ENCODE measurements at regions not wholly inside any gene's neighbourhood (a gene's known extent, or its start where the extent isn't known, plus 50 kb on each side); places are given as distances from the start of the nearest gene placed in this dataset.

GRCh38 chr4:60579335-60579734 lies 620.8 kb upstream of the ADGRL3 start:
- Histone ChIP-seq H3K9me3 (no peaks in the 10 kb centered on the region), H3K27ac (no peak overlapping the region), H3K36me3 (no peaks in the 10 kb centered on the region), H3K4me1 (no peaks in the 10 kb centered on the region), H3K4me3 (no peak overlapping the region), H3K27me3 (no peaks in the 10 kb centered on the region)
- intact Hi-C loops (cut with DNase I) = no loop called here
- no peak for DNase-seq
- WGBS, 2 donors = 29 to 63% methylated on average over 2 of the region's 2 CpGs
- TF ChIP-seq EP300 (IDR thresholded peaks at IDR 0.05) = no peak
- no peak for TF ChIP-seq POLR2AphosphoS5 (IDR thresholded peaks at IDR 0.05)
- no peak for TF ChIP-seq POLR2A (IDR thresholded peaks at IDR 0.05)
- TF ChIP-seq CTCF (IDR thresholded peaks at IDR 0.05) = no peak

- no peak for DNase-seq
- 24 to 51% methylated on average over 1 of the region's 1 CpG for WGBS, 2 donors
- H3K36me3 ChIP-seq = no peaks in the 10 kb centered on the region
- no peak overlapping the region for H3K4me3 ChIP-seq
- H3K27ac ChIP-seq = no peak overlapping the region
- TF ChIP-seq CTCF (IDR thresholded peaks at IDR 0.05) = no peak
- no peak for TF ChIP-seq EP300 (IDR thresholded peaks at IDR 0.05)
- intact Hi-C loops (cut with DNase I) = no loop called here
- no peaks in the 10 kb centered on the region for H3K27me3 ChIP-seq
- no peaks in the 10 kb centered on the region for H3K4me1 ChIP-seq
- H3K9me3 ChIP-seq = no peaks in the 10 kb centered on the region
These were observed 618.1 kb upstream of the ADGRL3 start for GRCh38 chr4:60581919-60582536.

GRCh38 chr4:60588556-60588955 lies 611.6 kb upstream of the ADGRL3 start:
- no peaks in the 10 kb centered on the region for H3K4me1 ChIP-seq
- no peaks in the 10 kb centered on the region for H3K27me3 ChIP-seq
- no peaks in the 10 kb centered on the region for H3K36me3 ChIP-seq
- TF ChIP-seq CTCF (IDR thresholded peaks at IDR 0.05) (no peak), POLR2A (IDR thresholded peaks at IDR 0.05) (no peak), POLR2AphosphoS5 (IDR thresholded peaks at IDR 0.05) (no peak), EP300 (IDR thresholded peaks at IDR 0.05) (no peak)
- no peaks in the 10 kb centered on the region for H3K9me3 ChIP-seq
- no peak overlapping the region for H3K27ac ChIP-seq
- H3K4me3 ChIP-seq = no peak overlapping the region
- intact Hi-C loops (cut with DNase I) = no loop called here
- WGBS, 2 donors = 79 to 91% methylated on average over 1 of the region's 1 CpG
- DNase-seq = no peak

GRCh38 chr4:60589425-60589824 lies 610.7 kb upstream of the ADGRL3 start:
- H3K27me3 ChIP-seq = no peaks in the 10 kb centered on the region
- DNase-seq = no peak
- no peaks in the 10 kb centered on the region for H3K4me1 ChIP-seq
- no peak overlapping the region for H3K27ac ChIP-seq
- no peaks in the 10 kb centered on the region for H3K9me3 ChIP-seq
- intact Hi-C loops (cut with DNase I) = no loop called here
- H3K36me3 ChIP-seq = no peaks in the 10 kb centered on the region
- no peak overlapping the region for H3K4me3 ChIP-seq
- WGBS, 2 donors = 75 to 81% methylated on average over 5 of the region's 5 CpGs
- TF ChIP-seq EP300 (IDR thresholded peaks at IDR 0.05) (no peak), POLR2A (IDR thresholded peaks at IDR 0.05) (no peak), CTCF (IDR thresholded peaks at IDR 0.05) (no peak), POLR2AphosphoS5 (IDR thresholded peaks at IDR 0.05) (no peak)

- intact Hi-C loops (cut with DNase I) = no loop called here
- H3K4me3 ChIP-seq = no peak overlapping the region
- H3K27ac ChIP-seq = no peak overlapping the region
- DNase-seq = no peak
- TF ChIP-seq POLR2A (IDR thresholded peaks at IDR 0.05) = no peak
- no peak for TF ChIP-seq CTCF (IDR thresholded peaks at IDR 0.05)
- TF ChIP-seq POLR2AphosphoS5 (IDR thresholded peaks at IDR 0.05) = no peak
- TF ChIP-seq EP300 (IDR thresholded peaks at IDR 0.05) = no peak
- H3K36me3 ChIP-seq = no peaks in the 10 kb centered on the region
- no peaks in the 10 kb centered on the region for H3K9me3 ChIP-seq
- no peaks in the 10 kb centered on the region for H3K27me3 ChIP-seq
- no peaks in the 10 kb centered on the region for H3K4me1 ChIP-seq
These were observed 610.0 kb upstream of the ADGRL3 start for GRCh38 chr4:60590116-60590515.

Measured in sigmoid colon (tissue), 6 donors.